Activated CD4-positive, alpha-beta memory T cell treated with anti-CD3 and anti-CD28 coated beads, Interleukin-2, amount 10 ng/mL, durations not matched to agents 7 days and 5 days (primary cell): ENCODE measurements at regions not wholly inside any gene's neighbourhood (a gene's known extent, or its start where the extent isn't known, plus 50 kb on each side); places are given as distances from the start of the nearest gene placed in this dataset.
"Not testable (repeated sequence)": the region's sequence is repeated elsewhere in the genome, so short reads cannot be mapped to it uniquely, and the experiment has no call there.

Experiments used
- CTCF ChIA-PET: fragments of 350-600 bp; sonication (Branson Sonifier 250); formaldehyde crosslinking; loops from one replicate; lab custom pipeline; 2021; ENCODE audit warnings: antibody characterized with exemption, inconsistent platforms; lab: Charles Lee
- POLR2A ChIA-PET: fragments of 350-600 bp; sonication (Branson Sonifier 250); formaldehyde crosslinking; loops from one replicate; lab custom pipeline; 2021; ENCODE audit warnings: antibody characterized with exemption; lab: Charles Lee
- DNase-seq: peaks from one replicate; pipeline ENCODE4 v3.0.0-alpha.2; 2020
- H3K27ac Mint-ChIP-seq: one replicate; pipeline ENCODE4 v1.8.0; 2021; ENCODE audit warnings: mild to moderate bottlenecking, mixed read lengths
- H3K27me3 Mint-ChIP-seq: one replicate; pipeline ENCODE4 v1.8.0; 2021; ENCODE audit warnings: mixed read lengths
- H3K36me3 Mint-ChIP-seq: one replicate; pipeline ENCODE4 v1.8.0; 2021; ENCODE audit warnings: low read depth, mixed read lengths
- H3K4me1 Mint-ChIP-seq: one replicate; pipeline ENCODE4 v1.8.0; 2021; ENCODE audit warnings: mixed read lengths
- H3K4me3 Mint-ChIP-seq: one replicate; pipeline ENCODE4 v1.8.0; 2021; ENCODE audit warnings: mild to moderate bottlenecking, mixed read lengths
- H3K9me3 Mint-ChIP-seq: one replicate; pipeline ENCODE4 v1.8.0; 2021; ENCODE audit warnings: mixed read lengths

DNA sequence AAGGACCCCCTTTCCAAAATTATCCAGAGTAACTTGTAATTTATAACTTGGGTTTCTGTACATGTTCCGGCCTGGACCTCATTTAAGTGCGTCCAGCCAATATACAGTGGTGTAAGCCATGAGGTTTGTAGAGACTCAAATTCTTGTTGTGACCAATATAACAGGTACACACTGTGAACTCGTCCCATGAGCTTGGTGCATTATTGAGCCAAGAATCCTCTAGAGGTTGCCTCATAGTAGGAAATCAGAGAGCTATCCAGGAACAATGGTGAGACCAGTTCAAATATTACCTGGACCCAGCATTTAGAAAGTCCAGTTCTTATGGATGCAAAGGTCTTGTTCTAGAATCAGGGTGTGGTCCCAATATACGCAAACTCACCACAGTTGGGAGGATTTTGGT is 138.2 kb downstream of the NPIPB5 start:
- Mint-ChIP-seq H3K9me3 (peaks cover 3% of the 10 kb centered on the region), H3K36me3 (no peaks in the 10 kb centered on the region), H3K4me1 (no peaks in the 10 kb centered on the region), H3K4me3 (no peak overlapping the region), H3K27ac (no peak overlapping the region), H3K27me3 (peaks cover 5% of the 10 kb centered on the region)
- POLR2A ChIA-PET = no interaction called here
- no peak for DNase-seq
- CTCF ChIA-PET = interaction anchor here (0.7 kb wide), 1 partner anchor 27 kb away, joined by 3 read pairs; no protein-coding TSS in a partner anchor

DNA sequence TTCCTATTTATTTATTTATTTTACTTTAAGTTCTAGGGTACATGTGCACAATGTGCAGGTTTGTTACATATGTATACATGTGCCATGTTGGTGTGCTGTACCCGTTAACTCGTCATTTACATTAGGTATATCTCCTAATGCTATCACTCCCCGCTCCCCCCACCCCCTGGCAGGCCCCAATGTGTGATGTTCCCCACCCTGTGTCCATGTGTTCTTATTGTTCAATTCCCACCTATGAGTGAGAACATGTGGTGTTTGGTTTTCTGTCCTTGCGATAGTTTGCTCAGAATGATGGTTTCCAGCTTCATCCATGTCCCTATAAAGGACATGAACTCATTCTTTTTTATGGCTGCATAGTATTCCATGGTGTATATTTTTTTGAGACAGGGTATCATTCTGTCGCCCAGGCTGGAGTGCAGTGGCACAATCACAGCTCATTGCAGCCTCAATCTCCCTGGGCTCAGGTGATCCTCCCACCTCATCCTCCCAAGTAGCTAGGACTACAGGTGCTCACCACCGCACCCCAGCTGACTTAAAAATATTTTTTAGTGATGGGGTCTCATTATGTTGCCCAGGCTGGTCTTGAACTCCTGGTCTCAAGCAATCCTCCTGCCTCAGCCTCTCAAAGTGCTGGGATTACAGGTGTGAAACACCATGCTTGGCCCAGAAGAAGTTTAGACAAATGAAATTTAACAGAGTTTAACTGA is 140.6 kb downstream of the NPIPB5 start:
- POLR2A ChIA-PET, H3K9me3 Mint-ChIP-seq: not testable (repeated sequence)
- CTCF ChIA-PET = interaction anchor here (0.7 kb wide), 2 partner anchors 263 to 1784 kb away, joined by 4 to 5 read pairs; no protein-coding TSS in a partner anchor

DNA sequence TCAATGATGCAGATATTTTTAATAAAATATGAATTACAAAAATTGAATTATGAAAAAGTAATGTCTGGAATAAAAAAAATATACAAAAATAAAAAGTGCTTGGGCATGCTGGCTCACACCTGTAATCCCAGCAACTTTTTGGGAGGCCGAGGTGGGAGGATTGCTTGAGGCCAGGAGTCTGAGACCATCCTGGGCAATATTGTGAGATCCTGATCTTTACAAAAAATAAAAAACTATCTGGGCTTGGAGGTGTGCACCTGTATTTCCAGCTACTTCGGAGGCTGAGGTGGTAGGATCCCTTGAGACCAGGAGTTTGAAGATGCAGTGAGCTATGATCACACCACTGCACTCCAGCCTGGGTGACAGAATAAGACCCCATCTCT is 141.8 kb downstream of the NPIPB5 start:
- CTCF ChIA-PET = no interaction called here
- peaks cover 5% of the 10 kb centered on the region for H3K27me3 Mint-ChIP-seq

More for the DNA sequence above, 140.6 kb downstream of the NPIPB5 start:
- H3K27ac Mint-ChIP-seq, DNase-seq, H3K4me1 Mint-ChIP-seq, H3K27me3 Mint-ChIP-seq, H3K36me3 Mint-ChIP-seq, H3K4me3 Mint-ChIP-seq: not testable (repeated sequence)

DNA sequence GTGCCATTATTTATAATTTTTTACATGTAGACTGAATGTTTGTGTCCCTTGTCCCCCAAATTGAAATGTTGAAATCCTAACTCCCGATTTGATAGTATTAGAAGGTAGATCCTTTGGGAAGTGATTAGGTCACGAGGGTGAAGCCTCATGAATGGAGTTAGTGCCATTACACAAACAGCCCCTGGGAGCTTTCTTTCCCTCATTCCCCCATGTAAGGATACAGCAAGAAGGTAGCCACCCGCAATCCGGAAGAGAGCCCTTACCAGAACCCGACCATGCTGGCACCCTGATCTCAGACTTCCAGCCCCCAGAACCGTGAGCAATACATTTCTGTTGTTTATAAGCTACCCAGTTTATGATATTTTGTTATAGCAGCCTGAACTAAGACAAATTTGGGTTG is 143.2 kb downstream of the NPIPB5 start:
- no peaks in the 10 kb centered on the region for H3K4me1 Mint-ChIP-seq
- H3K4me3 Mint-ChIP-seq = no peak overlapping the region
- H3K9me3 Mint-ChIP-seq = peaks cover 3% of the 10 kb centered on the region
- DNase-seq = no peak
- ChIA-PET POLR2A (no interaction called here), CTCF (no interaction called here)
- H3K27me3 Mint-ChIP-seq = peaks cover 5% of the 10 kb centered on the region
- H3K27ac Mint-ChIP-seq = no peak overlapping the region
- no peaks in the 10 kb centered on the region for H3K36me3 Mint-ChIP-seq

More for the DNA sequence above, 141.8 kb downstream of the NPIPB5 start:
- Mint-ChIP-seq H3K9me3 (peaks cover 3% of the 10 kb centered on the region), H3K4me1 (no peaks in the 10 kb centered on the region), H3K36me3 (no peaks in the 10 kb centered on the region), H3K27ac (no peak overlapping the region), H3K4me3 (no peak overlapping the region)
- POLR2A ChIA-PET = no interaction called here
- DNase-seq = no peak

DNA sequence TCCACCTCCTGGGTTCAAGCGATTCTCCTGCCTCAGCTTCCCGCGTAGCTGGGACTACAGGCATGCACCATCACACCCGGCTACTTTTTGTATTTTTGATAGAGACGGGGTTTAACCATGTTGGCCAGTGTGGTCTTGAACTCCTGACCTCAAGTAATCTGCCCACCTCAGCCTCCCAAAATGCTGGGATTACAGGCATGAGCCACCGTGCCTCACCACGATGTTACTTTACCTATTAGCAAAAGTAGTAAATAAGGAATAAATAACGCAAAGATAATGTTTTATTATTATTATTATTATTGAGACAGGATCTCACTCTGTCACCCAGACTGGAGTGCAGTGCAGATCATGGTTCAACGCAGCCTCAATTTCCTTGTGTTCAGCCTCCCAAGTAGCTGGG is 145.9 kb downstream of the NPIPB5 start:
- CTCF ChIA-PET, DNase-seq, H3K27me3 Mint-ChIP-seq, H3K27ac Mint-ChIP-seq, H3K9me3 Mint-ChIP-seq, H3K4me3 Mint-ChIP-seq, H3K36me3 Mint-ChIP-seq, H3K4me1 Mint-ChIP-seq, POLR2A ChIA-PET: not testable (repeated sequence)

DNA sequence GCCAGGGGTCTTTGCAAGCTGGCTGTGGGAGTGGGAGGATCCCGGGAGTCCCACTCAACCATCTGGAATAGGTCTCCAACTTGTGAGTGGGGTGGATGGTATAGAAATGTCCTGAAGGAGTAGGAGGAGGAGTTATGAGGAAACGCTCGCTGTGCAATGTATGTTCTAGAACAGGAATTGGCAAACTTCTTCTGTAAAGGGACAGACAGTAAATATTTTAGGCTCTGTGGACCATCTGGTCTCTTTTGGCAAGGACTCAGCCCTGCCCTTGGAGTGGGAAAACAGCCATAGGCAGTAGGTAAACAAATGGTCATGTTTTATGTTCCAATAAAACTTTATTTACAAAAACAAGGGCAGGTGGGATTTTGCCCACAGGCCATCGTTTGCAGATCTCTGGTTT is 149.2 kb downstream of the NPIPB5 start:
- DNase-seq = no peak
- no peaks in the 10 kb centered on the region for H3K9me3 Mint-ChIP-seq
- H3K27me3 Mint-ChIP-seq = no peaks in the 10 kb centered on the region
- no peak overlapping the region for H3K27ac Mint-ChIP-seq
- H3K36me3 Mint-ChIP-seq = no peaks in the 10 kb centered on the region
- CTCF ChIA-PET = no interaction called here
- H3K4me3 Mint-ChIP-seq = no peak overlapping the region
- POLR2A ChIA-PET = no interaction called here
- no peaks in the 10 kb centered on the region for H3K4me1 Mint-ChIP-seq

DNA sequence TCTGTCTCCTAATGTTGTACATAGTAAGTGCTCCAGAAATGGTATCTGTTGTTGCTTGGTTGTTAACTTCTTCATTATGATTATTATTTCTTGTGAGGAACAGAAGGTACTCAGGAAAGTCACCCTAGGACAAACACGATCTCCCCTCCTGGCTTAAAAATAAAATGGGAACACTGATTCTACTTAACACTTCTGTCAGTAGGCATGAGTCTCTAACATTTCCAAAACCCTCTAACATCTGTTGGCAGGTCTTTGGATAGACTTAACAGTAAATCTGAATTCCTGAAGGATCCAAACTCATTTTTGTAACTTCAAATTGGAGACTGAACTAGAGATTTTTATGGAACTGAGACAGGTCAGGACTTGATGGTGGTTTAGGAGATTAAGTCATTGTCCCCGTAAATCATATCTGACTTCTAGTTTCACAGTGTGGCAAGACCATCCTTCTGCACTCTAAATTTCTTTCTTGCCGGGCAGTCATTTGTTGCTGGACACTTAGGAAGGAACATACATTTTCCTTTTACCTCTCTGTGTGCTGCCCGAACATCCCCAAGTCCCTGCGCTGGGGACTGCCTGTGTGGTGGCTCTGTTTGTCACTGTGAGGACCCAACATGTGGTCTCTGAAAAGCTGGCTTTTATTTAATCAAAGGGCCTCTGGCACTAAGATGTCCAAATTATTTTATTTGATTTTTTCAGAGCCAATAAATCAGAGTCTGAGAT is 149.9 kb downstream of the NPIPB5 start:
- POLR2A ChIA-PET = no interaction called here
- DNase-seq = no peak
- H3K27me3 Mint-ChIP-seq = no peaks in the 10 kb centered on the region
- CTCF ChIA-PET = no interaction called here
- H3K27ac Mint-ChIP-seq = no peak overlapping the region
- H3K4me1 Mint-ChIP-seq = no peaks in the 10 kb centered on the region
- no peaks in the 10 kb centered on the region for H3K9me3 Mint-ChIP-seq
- H3K4me3 Mint-ChIP-seq = no peak overlapping the region
- H3K36me3 Mint-ChIP-seq = no peaks in the 10 kb centered on the region

DNA sequence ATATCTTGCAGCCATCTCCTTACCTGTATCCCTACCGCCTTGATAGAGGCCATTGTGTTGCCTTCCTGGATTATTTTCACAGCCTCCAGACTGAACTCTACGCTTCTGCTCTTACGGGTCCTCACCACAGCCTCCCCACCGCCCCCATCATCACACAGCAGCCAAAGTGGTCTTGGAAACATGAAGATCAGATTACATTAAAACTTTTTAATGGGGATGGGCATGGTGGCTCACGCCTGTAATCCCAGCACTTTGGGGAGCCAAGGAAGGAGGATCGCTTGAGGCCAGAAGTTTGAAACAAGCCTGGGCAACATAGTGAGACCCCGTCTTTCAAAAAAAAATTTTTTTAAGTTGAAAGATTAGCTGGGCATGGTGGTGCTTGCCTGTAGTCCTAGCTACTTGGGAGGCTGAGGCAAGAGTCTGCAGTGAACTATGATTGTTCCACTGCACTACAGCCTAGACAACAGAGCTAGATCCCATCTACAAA is 150.5 kb downstream of the NPIPB5 start:
- DNase-seq = no peak
- no peaks in the 10 kb centered on the region for H3K9me3 Mint-ChIP-seq
- H3K4me3 Mint-ChIP-seq = no peak overlapping the region
- H3K4me1 Mint-ChIP-seq = no peaks in the 10 kb centered on the region
- ChIA-PET POLR2A (no interaction called here), CTCF (no interaction called here)
- H3K36me3 Mint-ChIP-seq = no peaks in the 10 kb centered on the region
- no peak overlapping the region for H3K27ac Mint-ChIP-seq
- H3K27me3 Mint-ChIP-seq = no peaks in the 10 kb centered on the region

DNA sequence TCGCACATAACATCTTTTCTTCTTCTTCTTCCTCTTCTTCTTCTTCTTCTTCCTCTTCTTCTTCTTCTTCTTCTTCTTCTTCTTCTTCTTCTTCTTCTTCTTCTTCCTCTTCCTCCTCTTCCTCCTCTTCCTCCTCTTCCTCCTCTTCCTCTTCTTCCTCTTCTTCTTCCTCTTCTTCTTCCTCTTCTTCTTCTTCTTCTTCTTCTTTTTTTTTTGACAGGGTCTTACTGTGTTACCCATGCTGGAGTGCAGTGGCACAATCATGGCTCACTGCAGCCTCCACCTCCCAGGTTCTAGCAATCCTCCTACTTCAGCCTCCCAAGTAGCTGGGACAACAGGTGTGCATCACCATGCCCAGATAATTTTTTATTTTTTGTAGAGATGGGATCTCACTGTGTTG is 151.0 kb upstream of the HS3ST2 start:
- H3K36me3 Mint-ChIP-seq, H3K4me3 Mint-ChIP-seq, H3K27me3 Mint-ChIP-seq, H3K9me3 Mint-ChIP-seq, POLR2A ChIA-PET, CTCF ChIA-PET, H3K4me1 Mint-ChIP-seq, DNase-seq, H3K27ac Mint-ChIP-seq: not testable (repeated sequence)

DNA sequence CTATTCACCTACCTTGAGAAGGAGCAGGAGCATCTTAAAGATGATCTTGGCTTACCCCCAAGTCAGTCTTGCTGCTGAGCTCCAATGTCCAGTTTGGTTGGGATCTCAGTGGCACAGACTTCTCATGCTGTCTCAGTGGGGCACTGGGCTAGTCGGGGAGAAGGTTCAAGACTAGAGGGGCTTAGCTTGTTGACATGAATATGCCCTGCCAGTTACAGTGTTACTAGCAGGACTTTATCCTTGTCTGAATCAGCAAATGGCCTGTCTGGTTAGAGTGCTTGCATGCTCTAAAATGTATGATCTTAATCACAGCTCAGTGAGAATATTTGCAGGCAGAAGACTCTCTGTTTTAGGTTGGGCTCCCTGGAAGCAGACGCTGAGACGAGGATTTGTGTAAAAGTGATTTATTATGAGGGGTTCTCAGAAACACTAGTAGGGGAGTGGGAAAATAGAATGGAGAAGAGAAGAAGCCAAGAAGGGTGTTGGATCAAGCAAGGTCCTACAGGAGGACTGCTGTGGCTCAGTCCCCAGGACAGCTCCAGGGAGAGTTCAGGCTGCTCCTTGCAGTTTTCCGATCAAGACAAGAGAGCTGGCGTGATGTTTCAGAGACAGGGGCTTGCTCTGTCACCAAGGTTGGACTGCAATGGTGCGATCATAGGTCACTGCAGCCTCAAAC is 150.4 kb upstream of the HS3ST2 start:
- POLR2A ChIA-PET = no interaction called here
- H3K27me3 Mint-ChIP-seq = no peaks in the 10 kb centered on the region
- H3K4me3 Mint-ChIP-seq = no peak overlapping the region
- no peaks in the 10 kb centered on the region for H3K36me3 Mint-ChIP-seq
- H3K9me3 Mint-ChIP-seq = no peaks in the 10 kb centered on the region
- DNase-seq = no peak
- H3K4me1 Mint-ChIP-seq = no peaks in the 10 kb centered on the region
- no peak overlapping the region for H3K27ac Mint-ChIP-seq
- CTCF ChIA-PET = no interaction called here

DNA sequence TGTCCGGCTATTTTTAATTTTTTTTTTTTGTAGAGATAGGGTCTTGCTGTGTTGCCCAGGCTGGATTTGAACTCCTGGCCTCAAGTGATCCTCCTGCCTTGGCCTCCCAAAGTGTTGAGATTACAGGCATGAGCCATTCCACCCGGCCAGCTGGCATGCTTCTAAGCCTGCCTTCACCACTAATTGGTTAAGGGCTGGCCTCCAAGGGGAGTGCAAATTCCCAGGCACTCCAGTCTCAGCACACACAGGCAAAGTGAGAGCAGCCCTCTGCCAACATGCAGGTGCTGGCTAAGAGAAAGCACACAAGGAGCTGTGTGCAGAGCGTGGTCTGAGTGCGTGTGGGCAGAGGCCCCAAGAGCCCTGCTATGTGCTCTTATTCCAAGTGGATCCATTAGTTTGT is 149.8 kb upstream of the HS3ST2 start:
- Mint-ChIP-seq H3K4me3 (no peak overlapping the region), H3K27me3 (no peaks in the 10 kb centered on the region), H3K36me3 (no peaks in the 10 kb centered on the region), H3K4me1 (no peaks in the 10 kb centered on the region), H3K9me3 (no peaks in the 10 kb centered on the region), H3K27ac (no peak overlapping the region)
- ChIA-PET CTCF (no interaction called here), POLR2A (no interaction called here)
- no peak for DNase-seq

DNA sequence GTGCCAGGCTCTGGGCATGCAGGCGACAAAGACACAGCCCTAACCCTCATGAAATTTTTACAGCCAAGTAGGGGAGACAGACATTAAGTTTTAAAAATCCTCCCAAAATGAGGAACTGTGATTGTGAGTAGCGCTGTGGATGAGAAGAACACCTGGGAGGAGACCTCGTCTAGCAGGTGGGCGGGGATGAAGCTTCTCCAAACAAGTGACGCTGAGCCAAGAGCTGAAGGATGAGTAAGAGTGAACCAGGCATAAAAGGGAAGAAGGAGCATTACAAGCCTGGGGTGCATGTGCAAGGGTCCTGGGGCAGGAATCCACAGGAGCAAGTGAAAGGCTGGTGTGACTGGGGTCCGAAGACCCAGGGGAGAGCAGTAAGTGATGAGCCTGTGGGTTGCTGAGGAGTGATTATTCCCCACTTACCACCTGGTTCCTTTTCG is 149.4 kb upstream of the HS3ST2 start:
- no peaks in the 10 kb centered on the region for H3K36me3 Mint-ChIP-seq
- no peak overlapping the region for H3K4me3 Mint-ChIP-seq

DNA sequence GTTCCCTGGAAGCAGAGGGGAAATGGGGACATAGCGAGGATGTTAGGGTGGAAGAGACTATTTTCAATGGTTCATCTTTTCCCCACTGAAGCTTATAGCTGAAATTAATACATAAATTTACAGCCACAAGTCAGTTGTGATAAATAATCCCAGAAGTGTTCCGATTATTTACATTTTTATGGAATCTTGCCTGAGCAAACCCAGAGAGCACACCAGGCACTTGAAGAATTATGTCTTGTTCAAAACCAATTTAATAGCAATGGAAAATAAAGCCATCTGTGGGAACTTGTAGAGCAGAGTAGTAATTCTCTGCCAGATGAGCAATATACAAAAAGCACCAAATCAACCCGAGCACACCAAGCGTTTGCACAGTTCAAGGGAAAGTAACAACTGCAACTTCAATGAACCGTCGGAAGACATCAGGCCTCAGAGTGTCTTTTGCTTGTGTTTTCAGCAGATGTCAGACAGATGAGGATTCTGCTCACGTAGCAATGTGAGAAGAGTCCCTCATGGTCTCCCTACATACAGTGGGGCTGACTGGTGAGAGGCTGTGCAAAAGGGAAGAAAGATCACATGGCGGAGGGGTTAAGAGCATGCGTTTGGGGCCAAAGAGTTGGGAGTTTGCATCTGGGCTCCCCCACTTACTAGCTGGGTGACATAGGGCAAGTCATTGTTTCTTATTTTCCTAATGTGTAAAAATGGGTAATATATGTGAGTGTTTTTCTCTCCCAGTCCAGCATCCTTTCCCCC is 148.7 kb upstream of the HS3ST2 start:
- Mint-ChIP-seq H3K36me3 (no peaks in the 10 kb centered on the region), H3K4me3 (no peak overlapping the region), H3K9me3 (no peaks in the 10 kb centered on the region), H3K4me1 (no peaks in the 10 kb centered on the region), H3K27me3 (no peaks in the 10 kb centered on the region), H3K27ac (no peak overlapping the region)
- DNase-seq = no peak
- POLR2A ChIA-PET = no interaction called here
- CTCF ChIA-PET = no interaction called here

More for the DNA sequence above, 149.4 kb upstream of the HS3ST2 start:
- no peaks in the 10 kb centered on the region for H3K9me3 Mint-ChIP-seq
- ChIA-PET POLR2A (no interaction called here), CTCF (no interaction called here)
- H3K27me3 Mint-ChIP-seq = no peaks in the 10 kb centered on the region
- H3K27ac Mint-ChIP-seq = no peak overlapping the region
- DNase-seq = no peak
- H3K4me1 Mint-ChIP-seq = no peaks in the 10 kb centered on the region
